Heart right ventricle (tissue), 16 donors: ENCODE measurements at regions not wholly inside any gene's neighbourhood (a gene's known extent, or its start where the extent isn't known, plus 50 kb on each side); places are given as distances from the start of the nearest gene placed in this dataset.
A peak's percentile ranks its signal among the peaks of the same experiment; 100 is the strongest.

Experiments
- ATAC-seq, 8 donors: fragments of 200-7000 bp; cut with Tn5 transposase; one replicate each; pipeline ENCODE4 v1.9.1; 2020; ENCODE audit warnings: mild to moderate bottlenecking in 8 of 8, moderate library complexity in 8 of 8, moderate number of reproducible peaks in 1 of 8
- DNase-seq, 2 donors: peaks; one replicate each; pipeline ENCODE4 v3.0.0-alpha.2; 2020
- H3K27ac ChIP-seq, 10 donors: fragments of 200-600 bp; sonication (generic) in 2 of 10; one replicate each; pipeline versions ENCODE4 v1.5.0 to v1.8.0; 2020 to 2022; ENCODE audit warnings: mild to moderate bottlenecking in 3 of 10
- H3K27me3 ChIP-seq, 7 donors: fragments of 200-600 bp; one replicate each; pipeline ENCODE4 v1.8.0; 2021 to 2022; ENCODE audit warnings: mild to moderate bottlenecking in 2 of 7
- H3K36me3 ChIP-seq, 9 donors: fragments of 200-600 bp; sonication (generic) in 1 of 9; one replicate each; pipeline versions ENCODE4 v1.5.0 to v1.8.0; 2020 to 2022; ENCODE audit warnings: mild to moderate bottlenecking in 2 of 9
- H3K4me1 ChIP-seq, 9 donors: fragments of 200-600 bp; sonication (generic) in 1 of 9; one replicate each; pipeline versions ENCODE4 v1.5.0 to v1.8.0; 2020 to 2022; ENCODE audit warnings: mild to moderate bottlenecking in 4 of 9
- H3K4me3 ChIP-seq, 10 donors: fragments of 200-600 bp; sonication (generic) in 2 of 10; one replicate each; pipeline versions ENCODE4 v1.5.0 to v1.8.0; 2020 to 2022; ENCODE audit warnings: mild to moderate bottlenecking in 7 of 10, moderate library complexity in 2 of 10
- H3K9me3 ChIP-seq, 11 donors: fragments of 200-600 bp in 10 of 11; sonication (generic) in 2 of 11; one replicate each; pipeline versions ENCODE4 v1.5.0 to v1.8.0; 2013 to 2022; ENCODE audit warnings: mild to moderate bottlenecking in 2 of 11, control low read depth in 1 of 11, moderate library complexity in 1 of 11
- WGBS, 2 donors: extraction: QIAGEN DNeasy Blood & Tissue Kit; methylation state at CpG; one replicate each; pipeline ENCODE4 v1.1.7; 2013; ENCODE audit warnings: inconsistent platforms in 1 of 2; 5-methylcytosine and 5-hydroxymethylcytosine counted together
- intact Hi-C, 10 donors: fragments of 100-400 bp; cut with DNase I; formaldehyde crosslinking; loops; one replicate each; pipeline versions ENCODE4 v1.11.1 to v1.14.2; 2022
- TF ChIP-seq, protein P1 (sequence below), 9 donors: fragments of 200-600 bp; sonication (generic) in 2 of 9; IDR thresholded peaks; one replicate each; pipeline versions ENCODE4 v1.5.0 to v1.8.0; 2021 to 2022; ENCODE audit warnings: antibody characterized with exemption in 9 of 9, mild to moderate bottlenecking in 5 of 9, moderate library complexity in 1 of 9
- donor health status: Arrhythmogenic right ventricular cardiomyopathy.
- donor health status: ischemic (EF 13 %, LVEDD 7.1; RV severe dilation, severe dysfunction).
- donor health status: healthy with polysubstance abuse.
- donor health status: DM: no; HTN: yes; CAD: no.
- donor health status: DM: no; HTN: no; CAD: no.
- donor health status: ischemic (EF 25% LVEDD 6.9; RV normal size, moderate dysfunction).
- donor health status: ischemic (EF 25% LVEDD 5.7; RV mildly dilated, moderate dysfunction).
- donor health status: healthy.
- donor health status: DM: yes; HTN: yes; CAD: no.
- donor health status: Ischemic cardiomyopathy.
- donor health status: ischemic (EF 35%, LVEDD 5.7; RV mildly dilated, moderate dysfunction).
- donor health status: nonischemic (EF 11% LVEDD 7.7; RV severe dilation, severe dysfunction).
- donor health status: DM: yes; HTN: yes; CAD: no.
- donor health status: PGD.
- donor health status: ischemic (EF 29% LVEDD 5.4; RV normal size, mild dysfunction).
- donor health status: nonischemic (EF 23%, LVEDD 6.1; RV moderate dilation, normal function).

GRCh38 chr6:169905041-169905807 lies 153.8 kb downstream of the ERMARD start:
- DNase-seq (peak in 1 of 2 donors; percentile 59), ATAC-seq (peak; percentile 70 to 88 (median 78))
- intact Hi-C loops, result loop anchor here in 3 of 10 donors (5.0 kb wide), 1 partner anchor 53 kb away; no protein-coding TSS in a partner anchor
- H3K9me3 ChIP-seq, result no peaks in the 10 kb centered on the region
- peaks cover 0 to 11% (median 0%) of the 10 kb centered on the region in 7 donors for H3K27me3 ChIP-seq
- TF ChIP-seq, protein P1, sequence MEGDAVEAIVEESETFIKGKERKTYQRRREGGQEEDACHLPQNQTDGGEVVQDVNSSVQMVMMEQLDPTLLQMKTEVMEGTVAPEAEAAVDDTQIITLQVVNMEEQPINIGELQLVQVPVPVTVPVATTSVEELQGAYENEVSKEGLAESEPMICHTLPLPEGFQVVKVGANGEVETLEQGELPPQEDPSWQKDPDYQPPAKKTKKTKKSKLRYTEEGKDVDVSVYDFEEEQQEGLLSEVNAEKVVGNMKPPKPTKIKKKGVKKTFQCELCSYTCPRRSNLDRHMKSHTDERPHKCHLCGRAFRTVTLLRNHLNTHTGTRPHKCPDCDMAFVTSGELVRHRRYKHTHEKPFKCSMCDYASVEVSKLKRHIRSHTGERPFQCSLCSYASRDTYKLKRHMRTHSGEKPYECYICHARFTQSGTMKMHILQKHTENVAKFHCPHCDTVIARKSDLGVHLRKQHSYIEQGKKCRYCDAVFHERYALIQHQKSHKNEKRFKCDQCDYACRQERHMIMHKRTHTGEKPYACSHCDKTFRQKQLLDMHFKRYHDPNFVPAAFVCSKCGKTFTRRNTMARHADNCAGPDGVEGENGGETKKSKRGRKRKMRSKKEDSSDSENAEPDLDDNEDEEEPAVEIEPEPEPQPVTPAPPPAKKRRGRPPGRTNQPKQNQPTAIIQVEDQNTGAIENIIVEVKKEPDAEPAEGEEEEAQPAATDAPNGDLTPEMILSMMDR (IDR thresholded peaks at IDR 0.05), result no peak
- peak overlapping the region in 6 of 10 donors; percentile 6 to 55 (median 40) for H3K27ac ChIP-seq
- H3K36me3 ChIP-seq, result no peaks in the 10 kb centered on the region
- H3K4me3 ChIP-seq, result no peak overlapping the region
- peaks cover 4 to 40% (median 28%) of the 10 kb centered on the region in 9 donors for H3K4me1 ChIP-seq
- 53 to 57% methylated on average over 20 of the region's 20 CpGs for WGBS, 2 donors

GRCh38 chr6:169904051-169904922 lies 152.9 kb downstream of the ERMARD start:
- TF ChIP-seq, protein P1 (IDR thresholded peaks at IDR 0.05), result no peak

GRCh38 chr6:169903122-169903521 lies 151.7 kb downstream of the ERMARD start:
- TF ChIP-seq, protein P1 (IDR thresholded peaks at IDR 0.05), result no peak

More at GRCh38 chr6:169904051-169904922, 152.9 kb downstream of the ERMARD start:
- H3K9me3 ChIP-seq, result no peaks in the 10 kb centered on the region
- H3K27ac ChIP-seq, result peak overlapping the region in 1 of 10 donors; percentile 22
- WGBS, 2 donors, result 90 to 94% methylated on average over 18 of the region's 18 CpGs
- intact Hi-C loops, result no loop called here
- no peaks in the 10 kb centered on the region for H3K36me3 ChIP-seq
- DNase-seq (no peak), ATAC-seq (no peak)
- peaks cover 4 to 45% (median 28%) of the 10 kb centered on the region in 9 donors for H3K4me1 ChIP-seq
- H3K27me3 ChIP-seq, result peaks cover 0 to 11% (median 0%) of the 10 kb centered on the region in 7 donors
- H3K4me3 ChIP-seq, result no peak overlapping the region

DNA sequence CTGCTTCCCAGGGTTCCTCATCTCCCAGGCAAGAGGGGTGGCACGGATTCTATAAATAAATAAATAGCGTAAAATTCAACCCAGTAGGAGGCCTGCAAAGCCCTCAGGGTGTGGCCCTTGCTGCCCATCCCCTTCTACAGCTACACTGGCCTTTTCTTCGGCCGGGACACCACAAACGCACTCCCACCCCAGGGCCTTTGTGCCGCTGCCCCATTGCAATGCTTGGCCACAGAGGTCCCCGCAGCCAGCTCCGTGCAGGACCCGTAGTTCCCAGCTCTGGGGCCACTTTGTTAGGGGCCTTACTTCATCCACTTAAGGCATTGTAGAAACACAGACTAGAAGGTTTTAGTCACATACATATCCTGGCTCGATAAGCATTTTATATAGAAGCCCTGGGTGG lies 151.2 kb downstream of the ERMARD start:
- Histone ChIP-seq H3K4me3 (no peak overlapping the region), H3K27me3 (peaks cover 0 to 7% (median 0%) of the 10 kb centered on the region in 7 donors), H3K9me3 (no peaks in the 10 kb centered on the region), H3K36me3 (no peaks in the 10 kb centered on the region), H3K4me1 (peaks cover 4 to 47% (median 28%) of the 10 kb centered on the region in 9 donors), H3K27ac (no peak overlapping the region)
- WGBS, 2 donors, result 95% methylated on average over 10 of the region's 10 CpGs
- TF ChIP-seq, protein P1 (IDR thresholded peaks at IDR 0.05), result no peak
- no peak for DNase-seq
- no peak for ATAC-seq
- intact Hi-C loops, result no loop called here

More at GRCh38 chr6:169903122-169903521, 151.7 kb downstream of the ERMARD start:
- Histone ChIP-seq H3K27ac (no peak overlapping the region), H3K4me3 (no peak overlapping the region), H3K36me3 (no peaks in the 10 kb centered on the region), H3K27me3 (peaks cover 0 to 11% (median 0%) of the 10 kb centered on the region in 7 donors), H3K9me3 (no peaks in the 10 kb centered on the region), H3K4me1 (peaks cover 4 to 49% (median 28%) of the 10 kb centered on the region in 9 donors)
- ATAC-seq (no peak), DNase-seq (no peak)
- WGBS, 2 donors, result 94 to 97% methylated on average over 18 of the region's 18 CpGs
- intact Hi-C loops, result no loop called here
